SK-N-DZ (cell line): ENCODE measurements at regions not wholly inside any gene's neighbourhood (a gene's known extent, or its start where the extent isn't known, plus 50 kb on each side); places are given as distances from the start of the nearest gene placed in this dataset.
"Not testable (repeated sequence)": the region's sequence is repeated elsewhere in the genome, so short reads cannot be mapped to it uniquely, and the experiment has no call there.

Experiments used
- DNase-seq: peaks from one replicate; pipeline ENCODE4 v3.0.0-alpha.2; 2015; ENCODE audit warnings: low spot score

GRCh38 chr9:87372356-87372851 lies 125.3 kb upstream of the DAPK1 start:
- no peak for DNase-seq

- not testable (repeated sequence) for DNase-seq
Observed at GRCh38 chr9:87374023-87374919, 123.4 kb upstream of the DAPK1 start.

GRCh38 chr9:87375397-87376073 lies 122.1 kb upstream of the DAPK1 start:
- DNase-seq: no peak

- no peak for DNase-seq
Observed at GRCh38 chr9:87378676-87379075, 119.0 kb upstream of the DAPK1 start.

GRCh38 chr9:87379300-87379699 lies 118.4 kb upstream of the DAPK1 start:
- no peak for DNase-seq

- DNase-seq: no peak
Observed at GRCh38 chr9:87381050-87381711, 116.5 kb upstream of the DAPK1 start.

- no peak for DNase-seq
Observed at GRCh38 chr9:87381746-87382145, 115.9 kb upstream of the DAPK1 start.

- no peak for DNase-seq
Observed at GRCh38 chr9:87382900-87383299, 114.8 kb upstream of the DAPK1 start.

- no peak for DNase-seq
Observed at GRCh38 chr9:87383344-87384150, 114.1 kb upstream of the DAPK1 start.

- DNase-seq: no peak
Observed at GRCh38 chr9:87386490-87387025, 111.1 kb upstream of the DAPK1 start.

- no peak for DNase-seq
Observed at GRCh38 chr9:87387351-87388011, 110.2 kb upstream of the DAPK1 start.

- not testable (repeated sequence) for DNase-seq
Observed at GRCh38 chr9:87388708-87389107, 109.0 kb upstream of the DAPK1 start.

GRCh38 chr9:87389936-87390335 lies 107.7 kb upstream of the DAPK1 start:
- DNase-seq: no peak

GRCh38 chr9:87390361-87390760 lies 107.3 kb upstream of the DAPK1 start:
- DNase-seq: no peak

- DNase-seq: no peak
Observed at GRCh38 chr9:87392086-87392485, 105.6 kb upstream of the DAPK1 start.

- DNase-seq: no peak
Observed at GRCh38 chr9:87393706-87394230, 103.9 kb upstream of the DAPK1 start.

GRCh38 chr9:87395804-87396479 lies 101.7 kb upstream of the DAPK1 start:
- no peak for DNase-seq

GRCh38 chr9:87401681-87402080 lies 96.0 kb upstream of the DAPK1 start:
- no peak for DNase-seq

GRCh38 chr9:87402537-87402936 lies 95.1 kb upstream of the DAPK1 start:
- no peak for DNase-seq
